Lung (tissue), 11 donors: ENCODE measurements at regions not wholly inside any gene's neighbourhood (a gene's known extent, or its start where the extent isn't known, plus 50 kb on each side); places are given as distances from the start of the nearest gene placed in this dataset.

Experiments used
- ATAC-seq: fragments of 200-7000 bp; cut with Tn5 transposase; one replicate; pipeline ENCODE4 v1.9.1; 2020; ENCODE audit warnings: moderate number of reproducible peaks; ENCODE audit not compliant: insufficient read depth, low FRiP score
- DNase-seq, 3 donors: peaks; one replicate each; pipeline ENCODE4 v3.0.0-alpha.2; 2013 to 2017
- H3K27ac ChIP-seq, 2 donors: one replicate each; pipeline ENCODE4 v1.5.1; 2013; ENCODE audit warnings: mild to moderate bottlenecking in 2 of 2, moderate library complexity in 2 of 2, control low read depth in 1 of 2, inconsistent platforms in 1 of 2, low read depth in 1 of 2, low read length in 1 of 2
- H3K27me3 ChIP-seq, 3 donors: one replicate each; pipeline ENCODE4 v1.5.1; 2013; ENCODE audit warnings: low read length in 2 of 3; ENCODE audit not compliant: control insufficient read depth in 3 of 3, insufficient read depth in 3 of 3
- H3K36me3 ChIP-seq, 4 donors: one replicate each; pipeline ENCODE4 v1.5.1; 2013; ENCODE audit warnings: low read length in 4 of 4, mild to moderate bottlenecking in 1 of 4, moderate library complexity in 1 of 4; ENCODE audit not compliant: control insufficient read depth in 4 of 4, insufficient read depth in 4 of 4
- H3K4me1 ChIP-seq, 5 donors: one replicate each; pipeline ENCODE4 v1.5.1; 2013; ENCODE audit warnings: low read length in 5 of 5, mild to moderate bottlenecking in 2 of 5, moderate library complexity in 1 of 5; ENCODE audit not compliant: control insufficient read depth in 5 of 5, insufficient read depth in 5 of 5
- H3K4me3 ChIP-seq: one replicate; pipeline ENCODE4 v1.5.1; 2013; ENCODE audit warnings: mild to moderate bottlenecking, control low read depth, moderate library complexity
- H3K9ac ChIP-seq, 2 donors: one replicate each; pipeline ENCODE4 v1.5.1; 2013; ENCODE audit warnings: low read length in 2 of 2, control low read depth in 1 of 2; ENCODE audit not compliant: insufficient read depth in 1 of 2
- H3K9me3 ChIP-seq, 4 donors: one replicate each; pipeline ENCODE4 v1.5.1; 2013; ENCODE audit warnings: low read length in 3 of 4, mild to moderate bottlenecking in 1 of 4, moderate library complexity in 1 of 4; ENCODE audit not compliant: control insufficient read depth in 4 of 4, insufficient read depth in 3 of 4
- WGBS, 2 donors: extraction: QIAGEN DNeasy Blood & Tissue Kit; methylation state at CpG; one replicate each; pipeline ENCODE4 v1.1.7; 2013; 5-methylcytosine and 5-hydroxymethylcytosine counted together
- TF ChIP-seq, protein P1 (sequence below): IDR thresholded peaks from 2 replicates; pipeline ENCODE4 v1.5.1; 2012; ENCODE audit warnings: mild to moderate bottlenecking; ENCODE audit errors: control extremely low read depth, extremely low read depth
- donor health status: control.
- donor health status: control.
- donor health status: Bipolar disorder and iron deficiency.
- donor health status: healthy.
- donor health status: DM: yes; HTN: yes; CAD: no.

DNA sequence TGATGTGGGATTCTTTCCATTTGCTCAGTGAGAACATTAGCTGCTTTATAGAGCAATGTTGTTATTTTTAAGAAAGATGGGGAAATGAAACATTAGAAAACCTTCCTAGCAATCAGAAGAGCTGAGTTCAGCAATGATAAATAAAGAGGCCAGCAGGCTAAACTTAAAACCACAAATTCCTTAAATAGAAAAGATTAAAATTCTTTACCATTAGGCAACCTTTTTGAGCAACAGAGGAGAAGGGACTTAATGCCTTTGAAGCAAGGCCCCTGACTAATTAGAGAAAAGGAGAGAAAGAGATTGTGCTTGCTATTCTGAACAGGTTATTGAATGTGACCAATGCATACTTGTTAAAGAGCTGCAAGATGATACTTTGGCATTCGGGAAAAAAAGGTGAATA is 160.8 kb upstream of the LMO3 start:
- TF ChIP-seq, protein P1, sequence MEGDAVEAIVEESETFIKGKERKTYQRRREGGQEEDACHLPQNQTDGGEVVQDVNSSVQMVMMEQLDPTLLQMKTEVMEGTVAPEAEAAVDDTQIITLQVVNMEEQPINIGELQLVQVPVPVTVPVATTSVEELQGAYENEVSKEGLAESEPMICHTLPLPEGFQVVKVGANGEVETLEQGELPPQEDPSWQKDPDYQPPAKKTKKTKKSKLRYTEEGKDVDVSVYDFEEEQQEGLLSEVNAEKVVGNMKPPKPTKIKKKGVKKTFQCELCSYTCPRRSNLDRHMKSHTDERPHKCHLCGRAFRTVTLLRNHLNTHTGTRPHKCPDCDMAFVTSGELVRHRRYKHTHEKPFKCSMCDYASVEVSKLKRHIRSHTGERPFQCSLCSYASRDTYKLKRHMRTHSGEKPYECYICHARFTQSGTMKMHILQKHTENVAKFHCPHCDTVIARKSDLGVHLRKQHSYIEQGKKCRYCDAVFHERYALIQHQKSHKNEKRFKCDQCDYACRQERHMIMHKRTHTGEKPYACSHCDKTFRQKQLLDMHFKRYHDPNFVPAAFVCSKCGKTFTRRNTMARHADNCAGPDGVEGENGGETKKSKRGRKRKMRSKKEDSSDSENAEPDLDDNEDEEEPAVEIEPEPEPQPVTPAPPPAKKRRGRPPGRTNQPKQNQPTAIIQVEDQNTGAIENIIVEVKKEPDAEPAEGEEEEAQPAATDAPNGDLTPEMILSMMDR, result no peak
- peaks cover 0 to 5% (median 0%) of the 10 kb centered on the region in 5 donors for H3K4me1 ChIP-seq
- no peaks in the 10 kb centered on the region for H3K36me3 ChIP-seq
- no peaks in the 10 kb centered on the region for H3K27me3 ChIP-seq
- peaks cover 0 to 3% (median 0%) of the 10 kb centered on the region in 4 donors for H3K9me3 ChIP-seq
- DNase-seq (no peak), ATAC-seq (no peak)
- WGBS, 2 donors, result 80 to 83% methylated on average over 1 of the region's 1 CpG
- H3K27ac ChIP-seq, result no peak overlapping the region
- H3K4me3 ChIP-seq, result no peak overlapping the region
- H3K9ac ChIP-seq, result no peak overlapping the region

DNA sequence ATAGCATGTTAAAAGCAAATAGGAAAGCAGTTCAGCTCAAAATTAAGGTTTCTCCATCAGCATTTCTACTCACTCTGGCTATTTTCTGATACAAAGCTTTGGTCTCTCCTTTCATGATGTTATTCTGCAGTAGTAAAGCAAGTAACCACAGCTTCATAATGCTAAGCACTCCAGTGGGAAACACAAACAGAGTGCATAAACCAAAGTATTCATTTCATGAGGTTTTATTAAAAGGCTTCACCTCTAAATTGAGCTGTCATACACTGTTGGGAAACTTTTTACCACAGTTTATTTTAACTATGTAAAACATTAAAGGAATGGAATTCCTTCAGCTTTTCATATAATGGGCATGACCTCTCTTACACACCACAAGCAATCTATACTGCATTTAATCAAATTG is 157.9 kb upstream of the LMO3 start:
- Histone ChIP-seq H3K4me3 (no peak overlapping the region), H3K27ac (no peak overlapping the region), H3K27me3 (no peaks in the 10 kb centered on the region), H3K36me3 (no peaks in the 10 kb centered on the region), H3K4me1 (peaks cover 0 to 5% (median 0%) of the 10 kb centered on the region in 5 donors), H3K9me3 (peaks cover 0 to 3% (median 0%) of the 10 kb centered on the region in 4 donors), H3K9ac (no peak overlapping the region)
- no peak for ATAC-seq
- DNase-seq, result peak in 2 of 3 donors; percentile 25 to 28
- TF ChIP-seq, protein P1, result no peak

DNA sequence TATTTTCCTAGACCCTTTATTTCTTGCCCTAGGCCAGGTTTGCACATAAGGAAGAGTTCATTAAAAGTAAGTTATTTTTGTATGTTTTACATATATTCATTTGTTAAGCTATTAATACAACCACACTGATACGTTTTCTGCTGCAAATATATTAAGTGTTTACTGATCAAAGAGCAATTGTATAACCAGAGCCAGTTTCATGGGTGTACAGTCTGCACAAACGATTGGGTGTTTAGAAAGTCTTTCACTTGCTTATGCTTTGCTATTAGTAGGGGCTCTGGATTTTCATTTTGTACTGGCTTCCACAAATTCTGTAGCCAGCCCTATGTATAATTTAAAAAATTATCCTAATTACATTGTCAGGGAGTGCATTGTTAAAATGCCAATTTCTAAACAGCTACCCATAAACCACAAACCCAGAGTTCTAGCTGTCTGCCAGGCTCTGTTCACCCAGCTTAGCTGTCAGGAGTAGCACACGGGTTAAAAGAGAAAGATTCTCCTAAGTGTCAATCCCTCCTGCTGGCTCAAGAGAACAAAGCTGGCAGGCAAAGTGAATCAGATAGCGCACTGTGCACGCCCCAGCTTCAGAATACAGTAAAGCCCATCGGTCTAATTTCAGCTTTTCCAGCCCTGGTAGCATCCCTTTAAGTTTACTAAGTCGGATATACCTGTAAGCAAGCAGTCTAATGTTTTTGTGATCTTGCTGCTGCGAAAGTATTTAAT is 151.0 kb upstream of the LMO3 start:
- WGBS, 2 donors, result 47 to 55% methylated on average over 8 of the region's 8 CpGs
- Histone ChIP-seq H3K4me3 (no peak overlapping the region), H3K9me3 (no peaks in the 10 kb centered on the region), H3K36me3 (no peaks in the 10 kb centered on the region), H3K27me3 (no peaks in the 10 kb centered on the region), H3K4me1 (peaks cover 0 to 8% (median 0%) of the 10 kb centered on the region in 5 donors), H3K27ac (no peak overlapping the region), H3K9ac (no peak overlapping the region)
- TF ChIP-seq, protein P1, result no peak
- ATAC-seq (no peak), DNase-seq (peak; percentile 20 to 50 (median 29))

DNA sequence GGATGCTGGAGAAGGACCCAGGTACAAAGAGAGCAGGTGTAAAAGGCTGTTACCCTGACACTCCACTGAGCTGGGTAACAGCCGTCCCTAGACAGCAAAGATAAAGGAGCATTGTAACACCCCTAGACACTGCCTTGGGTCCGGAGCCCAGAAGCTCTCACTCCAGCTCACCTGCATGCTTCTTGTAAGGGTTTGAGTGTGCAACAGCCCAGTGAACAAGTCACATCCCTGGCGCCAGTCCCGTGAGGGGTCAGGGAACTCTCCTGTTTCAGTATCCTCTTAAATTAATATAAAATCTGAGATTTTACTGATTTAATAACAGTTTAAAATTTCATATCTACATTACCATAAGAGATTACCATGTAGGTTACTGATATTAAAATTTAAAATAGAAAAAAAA is 124.8 kb upstream of the LMO3 start:
- 82 to 90% methylated on average over 4 of the region's 4 CpGs for WGBS, 2 donors
- Histone ChIP-seq H3K36me3 (no peaks in the 10 kb centered on the region), H3K27ac (no peak overlapping the region), H3K4me3 (no peak overlapping the region), H3K27me3 (no peaks in the 10 kb centered on the region), H3K9me3 (no peaks in the 10 kb centered on the region), H3K9ac (no peak overlapping the region), H3K4me1 (no peaks in the 10 kb centered on the region)
- ATAC-seq, result no peak
- TF ChIP-seq, protein P1, result no peak
- DNase-seq, result no peak
